T-helper 2 cell treated with Interferon-gamma antibody and Interleukin-4, amounts not matched to agents 5 μg/mL and 100 μg/mL, for 36 hours (primary cell): ENCODE measurements at regions not wholly inside any gene's neighbourhood (a gene's known extent, or its start where the extent isn't known, plus 50 kb on each side); places are given as distances from the start of the nearest gene placed in this dataset.
A peak's percentile ranks its signal among the peaks of the same experiment; 100 is the strongest.
"Not testable (repeated sequence)": the region's sequence is repeated elsewhere in the genome, so short reads cannot be mapped to it uniquely, and the experiment has no call there.

ENCODE experiments used
- DNase-seq: peaks from one replicate; pipeline ENCODE4 v3.0.0; 2021; ENCODE audit warnings: low spot score
- H3K27ac Mint-ChIP-seq: one replicate; pipeline ENCODE4 v1.8.0; 2021; ENCODE audit warnings: mild to moderate bottlenecking, mixed read lengths
- H3K27me3 Mint-ChIP-seq: one replicate; pipeline ENCODE4 v1.8.0; 2021; ENCODE audit warnings: low read depth, mixed read lengths
- H3K36me3 Mint-ChIP-seq: one replicate; pipeline ENCODE4 v1.8.0; 2021; ENCODE audit warnings: low read depth, mixed read lengths
- H3K4me1 Mint-ChIP-seq: one replicate; pipeline ENCODE4 v1.8.0; 2021; ENCODE audit warnings: low read depth, mixed read lengths
- H3K4me3 Mint-ChIP-seq: one replicate; pipeline ENCODE4 v1.8.0; 2022; ENCODE audit warnings: mild to moderate bottlenecking, moderate library complexity, mixed read lengths
- H3K9me3 Mint-ChIP-seq: one replicate; pipeline ENCODE4 v1.8.0; 2021; ENCODE audit warnings: mixed read lengths

DNA sequence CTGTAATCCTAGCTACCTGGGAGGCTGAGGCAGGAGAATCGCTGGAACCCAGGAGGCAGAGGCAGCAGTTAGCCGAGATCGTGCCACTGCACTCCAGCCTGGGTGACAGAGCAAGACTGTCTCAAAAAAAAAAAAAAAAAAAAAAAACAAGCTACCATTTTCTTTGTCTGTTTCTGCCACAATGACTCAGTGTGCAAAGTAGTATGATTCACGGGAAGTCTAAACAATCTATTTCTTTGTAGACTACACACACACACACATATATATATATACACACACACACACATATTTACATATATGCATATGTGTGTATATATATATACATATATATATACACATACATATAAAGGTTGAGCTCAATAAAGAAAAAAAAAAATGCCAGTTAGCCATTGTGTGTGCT is 280.0 kb downstream of the FAM47A start:
- not testable (repeated sequence) for H3K4me3 Mint-ChIP-seq, H3K4me1 Mint-ChIP-seq, H3K27me3 Mint-ChIP-seq, H3K36me3 Mint-ChIP-seq, H3K9me3 Mint-ChIP-seq, DNase-seq, H3K27ac Mint-ChIP-seq

DNA sequence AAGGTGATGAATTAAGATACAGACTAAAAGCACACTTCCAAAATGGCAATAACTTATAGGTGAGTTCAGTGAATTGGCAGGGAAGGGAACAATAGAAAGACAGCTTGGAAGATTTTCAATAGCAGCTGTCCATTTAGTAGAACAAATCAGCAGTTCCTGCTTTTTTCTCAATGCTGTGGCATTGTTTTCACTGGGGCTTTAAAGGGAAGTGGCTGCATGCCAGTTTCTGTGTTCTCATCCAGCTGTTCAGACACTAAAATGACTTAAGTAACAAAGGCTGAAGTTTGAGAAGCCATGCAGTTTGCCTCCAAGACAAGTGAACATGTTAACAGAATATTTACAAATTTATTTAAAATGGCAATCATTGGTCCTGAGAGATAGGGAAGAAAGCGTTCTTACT is 291.9 kb downstream of the FAM47A start:
- Mint-ChIP-seq H3K27me3 (no peaks in the 10 kb centered on the region), H3K4me1 (no peaks in the 10 kb centered on the region), H3K4me3 (no peak overlapping the region), H3K27ac (no peak overlapping the region), H3K9me3 (peaks cover 3% of the 10 kb centered on the region), H3K36me3 (no peaks in the 10 kb centered on the region)
- no peak for DNase-seq

DNA sequence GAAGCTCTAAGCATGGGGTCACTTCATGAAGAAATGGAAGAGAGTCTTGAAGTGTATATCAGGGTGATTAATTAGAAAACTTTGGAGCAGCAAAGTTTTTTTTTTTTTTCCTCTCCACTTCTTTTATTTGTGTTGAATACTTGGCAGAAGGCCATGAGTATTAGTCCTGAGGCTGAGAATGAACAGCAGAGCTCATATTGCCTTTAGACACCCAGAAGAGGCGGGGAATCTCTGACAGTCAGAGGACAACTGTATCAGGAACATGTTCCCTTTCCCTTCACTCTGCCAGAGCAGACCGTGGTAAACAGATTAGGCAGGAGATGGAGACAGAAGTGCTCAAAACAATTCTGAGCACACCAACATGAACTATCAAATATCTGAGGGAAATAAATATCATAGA is 300.9 kb downstream of the FAM47A start:
- Mint-ChIP-seq H3K4me1 (no peaks in the 10 kb centered on the region), H3K27me3 (no peaks in the 10 kb centered on the region), H3K27ac (no peak overlapping the region), H3K9me3 (peaks cover 24% of the 10 kb centered on the region), H3K4me3 (no peak overlapping the region), H3K36me3 (no peaks in the 10 kb centered on the region)
- no peak for DNase-seq

DNA sequence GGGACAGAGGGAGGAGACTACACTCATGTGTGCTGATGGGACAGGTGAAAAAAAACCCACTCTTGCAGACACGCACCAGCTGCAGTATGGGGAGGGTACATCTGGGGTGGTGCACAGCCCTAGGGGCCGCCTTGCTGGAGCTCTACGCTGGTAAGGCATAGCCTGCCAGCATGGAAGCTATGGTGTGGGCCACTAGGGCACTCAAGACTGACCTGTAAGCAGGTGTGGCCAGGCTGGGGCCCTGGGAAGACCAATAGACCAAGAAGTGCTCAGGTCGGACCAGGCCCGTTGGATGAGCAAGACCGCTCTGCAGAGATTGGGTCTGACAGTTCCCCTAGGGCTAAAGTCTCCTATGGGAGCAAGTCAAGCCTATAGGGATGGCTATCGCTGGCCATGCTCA is 314.8 kb downstream of the FAM47A start:
- peaks cover 5% of the 10 kb centered on the region for H3K9me3 Mint-ChIP-seq
- no peak overlapping the region for H3K4me3 Mint-ChIP-seq
- H3K4me1 Mint-ChIP-seq = no peaks in the 10 kb centered on the region
- no peak overlapping the region for H3K27ac Mint-ChIP-seq
- no peak for DNase-seq
- H3K36me3 Mint-ChIP-seq = no peaks in the 10 kb centered on the region
- no peaks in the 10 kb centered on the region for H3K27me3 Mint-ChIP-seq

DNA sequence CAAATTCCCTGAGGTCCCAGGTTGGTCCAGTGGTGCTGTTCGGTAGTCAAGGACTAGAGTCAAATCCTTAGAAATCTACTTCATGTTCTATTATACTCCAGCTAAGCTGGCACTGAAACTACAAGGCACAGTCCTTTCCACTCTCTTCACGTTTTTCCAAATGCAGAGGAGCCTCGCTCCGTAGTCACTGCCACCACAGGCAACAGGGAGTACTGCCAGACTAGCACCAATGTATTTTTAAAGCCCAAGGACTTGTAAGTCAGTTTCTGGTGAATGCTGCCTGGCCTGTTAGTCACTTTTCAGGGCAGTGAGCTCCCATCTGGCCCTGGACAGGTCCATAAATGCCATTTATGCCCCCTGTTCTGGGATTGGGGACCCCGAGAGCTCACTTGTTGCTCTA is 323.5 kb downstream of the FAM47A start:
- Mint-ChIP-seq H3K27ac (no peak overlapping the region), H3K36me3 (no peaks in the 10 kb centered on the region), H3K9me3 (peaks cover 10% of the 10 kb centered on the region), H3K4me1 (no peaks in the 10 kb centered on the region), H3K4me3 (no peak overlapping the region), H3K27me3 (no peaks in the 10 kb centered on the region)
- DNase-seq = no peak

DNA sequence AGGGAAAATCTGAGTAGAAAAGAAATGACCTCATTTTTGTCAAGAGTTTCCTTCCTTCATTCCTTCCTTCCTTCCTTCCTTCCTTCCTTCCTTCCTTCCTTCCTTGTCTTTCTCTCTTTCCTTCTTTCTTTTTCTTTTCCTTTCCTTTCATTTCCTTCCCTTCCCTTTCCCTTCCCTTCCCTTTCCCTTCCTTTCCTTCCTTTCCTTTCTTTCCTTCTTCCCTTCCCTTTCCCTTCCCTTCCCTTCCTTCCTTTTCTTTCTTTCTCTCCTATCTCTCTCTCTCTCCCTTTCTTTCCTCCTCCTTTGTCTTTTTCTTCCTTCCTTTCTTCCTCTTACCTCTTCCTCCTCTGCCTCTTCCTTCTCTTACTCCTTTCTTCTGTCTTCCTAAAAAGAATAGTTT is 347.6 kb downstream of the FAM47A start:
- no peak overlapping the region for H3K4me3 Mint-ChIP-seq

DNA sequence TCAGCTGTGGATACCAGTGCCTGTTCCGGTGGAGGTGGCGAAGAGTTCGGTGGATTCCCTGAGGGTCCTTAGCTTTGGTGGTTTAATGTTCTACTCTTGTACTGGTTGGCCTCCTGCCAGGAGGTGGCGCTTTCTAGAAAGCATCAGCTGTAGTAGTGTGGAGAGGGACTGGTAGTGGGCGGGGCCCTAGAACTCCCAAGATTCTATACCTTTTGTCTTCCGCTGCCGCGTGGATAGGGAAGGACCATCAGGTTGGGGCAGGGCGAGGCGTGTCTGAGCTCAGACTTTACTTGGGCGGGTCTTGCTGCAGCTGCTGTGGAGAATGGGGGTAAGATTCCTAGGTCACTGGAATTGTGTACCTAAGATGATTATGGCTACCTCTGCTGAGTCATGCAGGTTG is 390.3 kb downstream of the FAM47A start:
- no peaks in the 10 kb centered on the region for H3K4me1 Mint-ChIP-seq
- H3K4me3 Mint-ChIP-seq = no peak overlapping the region
- no peaks in the 10 kb centered on the region for H3K27me3 Mint-ChIP-seq
- DNase-seq = no peak
- no peaks in the 10 kb centered on the region for H3K36me3 Mint-ChIP-seq
- H3K9me3 Mint-ChIP-seq = peaks cover 20% of the 10 kb centered on the region
- H3K27ac Mint-ChIP-seq = no peak overlapping the region

More for the DNA sequence above, 347.6 kb downstream of the FAM47A start:
- peaks cover 7% of the 10 kb centered on the region for H3K9me3 Mint-ChIP-seq
- no peaks in the 10 kb centered on the region for H3K36me3 Mint-ChIP-seq
- no peaks in the 10 kb centered on the region for H3K4me1 Mint-ChIP-seq
- no peak for DNase-seq
- H3K27ac Mint-ChIP-seq = no peak overlapping the region
- H3K27me3 Mint-ChIP-seq = no peaks in the 10 kb centered on the region

DNA sequence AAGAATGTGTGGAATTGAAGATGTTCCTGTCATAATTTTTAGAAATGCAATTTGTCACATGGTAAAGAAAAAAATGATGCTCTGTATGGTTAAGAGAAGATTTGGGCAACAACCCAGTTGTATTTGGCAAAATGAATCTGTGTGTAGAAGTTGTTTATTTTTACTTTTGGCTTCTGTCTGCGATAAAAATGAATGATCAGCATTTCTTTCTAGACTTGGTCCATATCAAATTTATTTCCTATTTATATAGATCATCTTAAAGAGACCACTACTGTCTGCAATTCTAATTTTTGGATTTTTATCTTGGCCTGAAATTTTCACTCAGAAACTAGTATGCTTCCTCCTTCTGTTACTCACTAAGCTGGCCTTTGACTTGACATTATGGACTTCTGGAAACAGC is 396.9 kb downstream of the FAM47A start:
- Mint-ChIP-seq H3K27me3 (no peaks in the 10 kb centered on the region), H3K36me3 (no peaks in the 10 kb centered on the region), H3K9me3 (peaks cover 12% of the 10 kb centered on the region), H3K4me1 (no peaks in the 10 kb centered on the region), H3K27ac (no peak overlapping the region), H3K4me3 (no peak overlapping the region)
- DNase-seq = no peak

- no peak overlapping the region for H3K4me3 Mint-ChIP-seq
- no peaks in the 10 kb centered on the region for H3K27me3 Mint-ChIP-seq
- H3K9me3 Mint-ChIP-seq = no peaks in the 10 kb centered on the region
- no peaks in the 10 kb centered on the region for H3K36me3 Mint-ChIP-seq
- no peaks in the 10 kb centered on the region for H3K4me1 Mint-ChIP-seq
- no peak overlapping the region for H3K27ac Mint-ChIP-seq
- no peak for DNase-seq
Observed at GRCh38 chrX:33726281-33727160, 405.6 kb downstream of the FAM47A start.

- no peak for DNase-seq
- H3K27ac Mint-ChIP-seq = no peak overlapping the region
- H3K4me3 Mint-ChIP-seq = peak overlapping the region; percentile 18
- H3K4me1 Mint-ChIP-seq = no peaks in the 10 kb centered on the region
- no peaks in the 10 kb centered on the region for H3K36me3 Mint-ChIP-seq
- H3K9me3 Mint-ChIP-seq = no peaks in the 10 kb centered on the region
- no peaks in the 10 kb centered on the region for H3K27me3 Mint-ChIP-seq
Observed at GRCh38 chrX:33725535-33726210, 406.4 kb downstream of the FAM47A start.

DNA sequence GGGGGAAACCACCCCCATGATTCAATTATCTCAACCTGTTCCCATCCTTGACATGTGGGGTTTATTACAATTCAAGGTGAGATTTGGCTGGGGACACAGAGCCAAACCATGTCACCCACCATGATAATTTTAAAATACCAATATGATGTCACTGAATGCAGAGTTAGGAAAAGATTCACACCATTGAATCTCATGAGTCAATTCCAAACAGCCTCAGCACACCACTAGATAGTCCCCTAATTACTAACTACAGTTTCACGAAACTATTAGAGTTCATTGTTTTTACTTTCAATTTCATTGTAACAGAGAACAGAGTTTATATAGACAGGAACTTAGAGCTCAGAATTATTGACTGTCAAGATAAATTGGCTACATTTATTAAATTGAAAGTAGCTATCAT is 410.2 kb downstream of the FAM47A start:
- DNase-seq = no peak
- Mint-ChIP-seq H3K27me3 (no peaks in the 10 kb centered on the region), H3K9me3 (no peaks in the 10 kb centered on the region), H3K4me3 (no peak overlapping the region), H3K4me1 (no peaks in the 10 kb centered on the region), H3K27ac (no peak overlapping the region), H3K36me3 (no peaks in the 10 kb centered on the region)

DNA sequence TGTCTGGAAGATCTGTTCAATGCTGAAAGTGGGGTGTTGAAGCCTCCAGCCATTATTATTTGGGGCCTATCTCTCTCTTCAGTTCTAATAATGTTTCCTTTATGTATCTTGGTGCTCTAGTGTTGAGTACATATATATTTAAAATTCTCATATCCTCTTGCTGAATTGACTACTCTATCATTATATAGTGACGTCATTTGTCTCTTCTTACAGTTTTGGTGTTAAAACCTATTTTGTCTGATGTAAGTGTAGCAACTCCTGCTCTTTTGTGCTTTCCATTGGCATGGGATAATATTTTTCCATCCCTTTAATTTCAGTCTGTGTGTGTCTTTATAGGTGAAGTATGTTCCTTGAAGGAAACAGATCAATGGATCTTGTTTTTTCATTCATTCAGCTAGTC is 446.0 kb downstream of the FAM47A start:
- H3K27ac Mint-ChIP-seq = no peak overlapping the region
- H3K4me3 Mint-ChIP-seq = no peak overlapping the region
- no peaks in the 10 kb centered on the region for H3K4me1 Mint-ChIP-seq
- no peaks in the 10 kb centered on the region for H3K36me3 Mint-ChIP-seq
- peaks cover 7% of the 10 kb centered on the region for H3K9me3 Mint-ChIP-seq
- DNase-seq = no peak
- no peaks in the 10 kb centered on the region for H3K27me3 Mint-ChIP-seq
